NT2/D1 (cell line): ENCODE measurements at regions not wholly inside any gene's neighbourhood (a gene's known extent, or its start where the extent isn't known, plus 50 kb on each side); places are given as distances from the start of the nearest gene placed in this dataset.

Experiments used
- SUZ12 ChIP-seq: IDR thresholded peaks from 2 replicates; pipeline ENCODE4 v1.6.1; 2011; ENCODE audit not compliant: insufficient read length, insufficient read depth; ENCODE audit errors: extremely low read depth
- YY1 ChIP-seq: IDR thresholded peaks from 2 replicates; pipeline ENCODE4 v1.6.1; 2011; ENCODE audit not compliant: insufficient read length, insufficient read depth
- ZNF274 ChIP-seq: IDR thresholded peaks from 2 replicates; pipeline ENCODE4 v1.6.1; 2011; ENCODE audit warnings: mild to moderate bottlenecking, low read depth, low read length

GRCh38 chr15:62835351-62835750 lies 207.2 kb upstream of the TPM1 start:
- no peak for TF ChIP-seq ZNF274
- no peak for TF ChIP-seq YY1
- TF ChIP-seq SUZ12: no peak
